K562 (cell line): ENCODE measurements at regions not wholly inside any gene's neighbourhood (a gene's known extent, or its start where the extent isn't known, plus 50 kb on each side); places are given as distances from the start of the nearest gene placed in this dataset.

ENCODE experiments used
- ATAC-seq: fragments of 200-7000 bp; cut with Tn5 transposase; 3 replicates; pipeline ENCODE4 v1.9.1; 2020; ENCODE audit warnings: moderate library complexity
- BruUV-seq: library from RNA; stranded (reverse); fragments of 400-500 nt; replicated peaks from 2 replicates; lab custom pipeline; 2021; lab: Mats Ljungman, UMichigan
- CTCF ChIA-PET: fragments of 300-600 bp; formaldehyde crosslinking; extraction: SDS; loops from one replicate; lab custom pipeline; 2021; ENCODE audit warnings: low intra/inter-chr PET ratio; lab: Yijun Ruan, JAX
- POLR2A ChIA-PET: fragments of 300-600, 350-650 bp; sonication (Branson Sonifier 250); formaldehyde crosslinking; extraction: SDS; loops from one replicate; lab custom pipeline; 2021; ENCODE audit warnings: antibody characterized with exemption, inconsistent platforms; lab: Yijun Ruan, JAX
- DNase-seq, 4 experiments: peaks; one replicate each; pipeline versions ENCODE4 v3.0.0 to v3.0.0-alpha.2; 2011 to 2018; ENCODE audit warnings: low spot score in 3 of 4, mixed read lengths in 3 of 4; ENCODE audit errors: extremely low read depth in 1 of 4
- FAIRE-seq: peaks from 2 replicates; lab custom pipeline; 2011; peaks lifted over from hg19 to GRCh38; lab: Jason Lieb, UNC
- H2AFZ ChIP-seq: 2 replicates; pipeline ENCODE4 v1.6.0; 2011; ENCODE audit warnings: low read depth, low read length, control low read depth, inconsistent platforms
- H3K27ac ChIP-seq: fragments of 200-600 bp; 3 replicates; pipeline ENCODE4 v1.8.0; 2011; ENCODE audit warnings: low read depth, mild to moderate bottlenecking, control low read depth, inconsistent platforms, low read length, moderate library complexity, mixed read lengths; ENCODE audit errors: extremely low read depth
- H3K27me3 ChIP-seq, 2 experiments: fragments of 300-600 bp in 1 of 2; 2 replicates in 1 of 2; 3 replicates in 1 of 2; pipeline versions ENCODE4 v1.6.0 to v1.8.0; 2011; ENCODE audit warnings: inconsistent platforms in 2 of 2, low read length in 2 of 2, mild to moderate bottlenecking in 1 of 2, mixed read lengths in 1 of 2, moderate library complexity in 1 of 2; ENCODE audit not compliant: control insufficient read depth in 2 of 2, insufficient read depth in 2 of 2
- H3K36me3 ChIP-seq: fragments of 300-600 bp; 3 replicates; pipeline ENCODE4 v1.8.0; 2011; ENCODE audit warnings: mild to moderate bottlenecking, low read length, inconsistent platforms; ENCODE audit not compliant: control insufficient read depth, insufficient read depth
- H3K4me1 ChIP-seq, 2 experiments: fragments of 200-600 bp in 1 of 2; replicated peaks in 1 of 2; 2 replicates in 1 of 2; 3 replicates in 1 of 2; pipeline versions ENCODE4 v1.5.1 to v1.8.0; 2011; ENCODE audit warnings: inconsistent platforms in 2 of 2, low read length in 2 of 2, mild to moderate bottlenecking in 1 of 2, mixed read lengths in 1 of 2, moderate library complexity in 1 of 2; ENCODE audit not compliant: control insufficient read depth in 2 of 2, insufficient read depth in 2 of 2
- H3K4me2 ChIP-seq: 2 replicates; pipeline ENCODE4 v1.6.1; 2011; ENCODE audit warnings: low read length, control low read depth, inconsistent platforms, mixed read lengths; ENCODE audit not compliant: insufficient read depth
- H3K4me3 ChIP-seq: fragments of 200-600 bp; sonication (generic), shearing (Covaris generic); 2 replicates; pipeline ENCODE4 v1.5.1; 2016; ENCODE audit warnings: control low read depth, inconsistent platforms
- H3K79me2 ChIP-seq: fragments of 200-600 bp; 3 replicates; pipeline ENCODE4 v1.8.0; 2011; ENCODE audit warnings: low read length, inconsistent platforms; ENCODE audit not compliant: control insufficient read depth, insufficient read depth
- H3K9ac ChIP-seq, 2 experiments: 2 replicates each; pipeline versions ENCODE4 v1.6.0 to v1.6.1; 2011; ENCODE audit warnings: low read depth in 2 of 2, low read length in 2 of 2, control low read depth in 1 of 2, inconsistent platforms in 1 of 2, mild to moderate bottlenecking in 1 of 2, mixed read lengths in 1 of 2; ENCODE audit not compliant: insufficient read depth in 1 of 2
- H3K9me1 ChIP-seq: one replicate; pipeline ENCODE4 v1.6.0; 2011; ENCODE audit warnings: inconsistent platforms, mild to moderate bottlenecking, low read length, moderate library complexity; ENCODE audit not compliant: control insufficient read depth, insufficient read depth
- H3K9me3 ChIP-seq: replicated peaks from 2 replicates; pipeline ENCODE4 v1.5.1; 2011; ENCODE audit warnings: low read depth, low read length, inconsistent platforms; ENCODE audit not compliant: control insufficient read depth, insufficient read depth
- H4K20me1 ChIP-seq: replicated peaks from 2 replicates; pipeline ENCODE4 v1.6.1; 2011; ENCODE audit warnings: low read length, inconsistent platforms, mixed read lengths; ENCODE audit not compliant: control insufficient read depth, insufficient read depth
- DACH1 ChIP-seq: fragments of 450-650 bp; IDR thresholded peaks from 2 replicates; pipeline ENCODE4 v1.6.1; 2018; ENCODE audit not compliant: partially characterized antibody
- E2F3 ChIP-seq: fragments of 250-450 bp; sonication (Bioruptor Pico); IDR thresholded peaks from 2 replicates; pipeline ENCODE4 v1.4.0; 2020; ENCODE audit warnings: mild to moderate bottlenecking
- FOXM1 ChIP-seq, 2 experiments: fragments of 450-650 bp in 1 of 2; sonication (generic) in 1 of 2; formaldehyde crosslinking in 1 of 2; IDR thresholded peaks; 2 replicates each; pipeline versions ENCODE4 v1.6.1 to v1.9.0; 2017 to 2022; ENCODE audit warnings: low read depth in 2 of 2, mild to moderate bottlenecking in 2 of 2, missing genetic modification reagents in 1 of 2, moderate library complexity in 1 of 2
- HDAC3 ChIP-seq: fragments of 450-650 bp; IDR thresholded peaks from 2 replicates; pipeline ENCODE4 v1.6.1; 2018; ENCODE audit warnings: borderline replicate concordance, mild to moderate bottlenecking, moderate library complexity; ENCODE audit not compliant: partially characterized antibody
- HLTF ChIP-seq: fragments of 450-650 bp; IDR thresholded peaks from 2 replicates; pipeline ENCODE4 v1.6.1; 2016
- KDM5B ChIP-seq: fragments of 200-600 bp; sonication (generic); IDR thresholded peaks from 2 replicates; pipeline ENCODE4 v1.6.1; 2012; ENCODE audit warnings: low read depth, mild to moderate bottlenecking, moderate library complexity, low read length, control low read depth, inconsistent platforms; ENCODE audit not compliant: insufficient replicate concordance
- MYC ChIP-seq, 2 experiments: fragments of 250-450 bp in 1 of 2; sonication (Bioruptor Pico) in 1 of 2; IDR thresholded peaks; 2 replicates each; pipeline versions ENCODE4 v1.5.1 to v1.6.1; 2012 to 2021; ENCODE audit warnings: low read depth in 2 of 2, borderline replicate concordance in 1 of 2, improper control_type of control experiment in 1 of 2, low read length in 1 of 2, mild to moderate bottlenecking in 1 of 2, moderate library complexity in 1 of 2
- PPARD ChIP-seq: fragments of 250-450 bp; sonication (Bioruptor Pico); IDR thresholded peaks from 2 replicates; pipeline ENCODE4 v1.8.0; 2022; ENCODE audit warnings: inconsistent platforms, mild to moderate bottlenecking, moderate library complexity
- SMC3 ChIP-seq: conservative IDR thresholded peaks from 2 replicates; pipeline ENCODE4 v1.6.1; 2011; ENCODE audit warnings: low read depth, low read length, improper control_type of control experiment; ENCODE audit not compliant: insufficient read depth
- ZNF253 ChIP-seq: fragments of 250-450 bp; sonication (Bioruptor Pico); conservative IDR thresholded peaks from 2 replicates; pipeline ENCODE4 v1.6.1; 2021; ENCODE audit warnings: mild to moderate bottlenecking
- ZNF444 ChIP-seq: fragments of 250-450 bp; sonication (Bioruptor Pico); IDR thresholded peaks from 2 replicates; pipeline ENCODE4 v1.4.0; 2020; ENCODE audit warnings: mild to moderate bottlenecking, moderate library complexity
- ZNF76 ChIP-seq: fragments of 250-450 bp; sonication (Bioruptor Pico); IDR thresholded peaks from 2 replicates; pipeline ENCODE4 v1.4.0; 2020; ENCODE audit warnings: mild to moderate bottlenecking, moderate library complexity, borderline replicate concordance
- WGBS: fragments of 100-300 bp; shearing (Covaris generic); methylation state at CpG from one replicate; pipeline ENCODE4 v1.1.6; 2016; ENCODE audit warnings: low coverage, mixed read lengths; ENCODE audit not compliant: insufficient coverage; ENCODE audit errors: missing lambda C conversion rate; 5-methylcytosine and 5-hydroxymethylcytosine counted together
- in situ Hi-C: fragments of 300-500 bp; cut with MboI; formaldehyde crosslinking; loops from 4 replicates; pipeline ENCODE4 v1.15.0; 2018; ENCODE audit warnings: inconsistent platforms, mixed read lengths
- intact Hi-C: fragments of 100-400 bp; cut with micrococcal nuclease; formaldehyde crosslinking; loops from 2 replicates; pipeline ENCODE4 v1.14.2; 2022
- TF ChIP-seq, protein P1 (sequence below): fragments of 250-450 bp; sonication (Bioruptor Pico); IDR thresholded peaks from 2 replicates; pipeline ENCODE4 v1.8.0; 2021; ENCODE audit warnings: mild to moderate bottlenecking, moderate library complexity

DNA sequence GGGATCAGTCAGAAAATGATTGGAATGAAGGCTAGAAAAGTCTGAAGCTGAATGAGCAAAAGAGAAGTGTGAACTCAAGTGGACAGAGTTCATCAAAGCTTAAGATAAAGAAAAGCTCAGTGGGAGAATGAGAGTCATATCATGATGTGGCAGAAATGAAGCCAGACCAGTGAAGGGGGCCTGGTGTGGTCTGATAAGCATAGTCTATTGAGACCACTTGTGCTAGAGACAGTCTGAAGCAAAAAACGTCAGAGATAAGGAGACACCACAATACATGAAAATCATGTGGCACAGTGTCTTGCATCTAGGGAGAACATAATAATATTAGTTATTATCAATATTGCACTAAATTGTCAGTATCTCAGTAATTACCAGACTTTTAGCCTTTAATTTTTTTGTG lies 601.5 kb downstream of the UTRN start (continued):
- TF ChIP-seq HDAC3 (peak; percentile 97), HLTF (peak; percentile 88), DACH1 (peak; percentile 76), MYC (IDR thresholded peaks at IDR 0.05; ENCODE audit: low read depth, low read length) (peak; percentile 76), MYC (CRISPR knock-in tag; IDR thresholded peaks at IDR 0.05; ENCODE audit: borderline replicate concordance, low read depth) (no peak)
- TF ChIP-seq, protein P1, sequence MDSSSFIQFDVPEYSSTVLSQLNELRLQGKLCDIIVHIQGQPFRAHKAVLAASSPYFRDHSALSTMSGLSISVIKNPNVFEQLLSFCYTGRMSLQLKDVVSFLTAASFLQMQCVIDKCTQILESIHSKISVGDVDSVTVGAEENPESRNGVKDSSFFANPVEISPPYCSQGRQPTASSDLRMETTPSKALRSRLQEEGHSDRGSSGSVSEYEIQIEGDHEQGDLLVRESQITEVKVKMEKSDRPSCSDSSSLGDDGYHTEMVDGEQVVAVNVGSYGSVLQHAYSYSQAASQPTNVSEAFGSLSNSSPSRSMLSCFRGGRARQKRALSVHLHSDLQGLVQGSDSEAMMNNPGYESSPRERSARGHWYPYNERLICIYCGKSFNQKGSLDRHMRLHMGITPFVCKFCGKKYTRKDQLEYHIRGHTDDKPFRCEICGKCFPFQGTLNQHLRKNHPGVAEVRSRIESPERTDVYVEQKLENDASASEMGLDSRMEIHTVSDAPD (CRISPR knock-in tag): no peak
- TF ChIP-seq, all 486 proteins: peak for 145

DNA sequence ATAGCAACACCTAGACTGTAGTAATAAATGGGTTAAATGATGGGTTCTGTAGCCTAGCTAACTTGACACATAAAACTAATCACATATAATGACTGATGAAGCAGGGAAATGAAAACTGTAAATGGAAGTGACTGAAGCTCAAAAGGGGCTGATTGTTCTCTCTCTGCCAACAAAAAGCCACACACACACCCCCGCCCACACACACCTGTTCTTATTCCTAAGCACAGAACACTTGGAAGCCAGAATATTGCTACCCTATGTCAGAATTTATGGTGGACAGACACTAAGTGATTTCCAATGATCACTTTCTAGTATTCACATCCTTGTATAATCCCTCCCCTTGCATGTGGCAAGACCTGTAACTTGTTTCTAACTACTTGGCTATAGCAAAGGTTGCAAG lies 603.5 kb downstream of the UTRN start:
- ChIA-PET POLR2A (no interaction called here), CTCF (no interaction called here)
- Histone ChIP-seq H3K36me3 (no peaks in the 10 kb centered on the region), H3K27me3 (no peaks in the 10 kb centered on the region; a peak in 1 of 5 replicates), H3K79me2 (no peaks in the 10 kb centered on the region), H3K9ac (no peak overlapping the region), H3K4me2 (no peak overlapping the region), H3K9me1 (no peaks in the 10 kb centered on the region), H4K20me1 (no peaks in the 10 kb centered on the region), H3K4me3 (no peak overlapping the region), H2AFZ (no peak overlapping the region), H3K9me3 (no peaks in the 10 kb centered on the region), H3K4me1 (peaks cover 5 to 14% of the 10 kb centered on the region in 2 experiments; a peak in 2 of 5 replicates), H3K27ac (no peak overlapping the region)
- WGBS: 27% methylated on average over 1 of the region's 1 CpG
- no peak for FAIRE-seq
- intact Hi-C loops: no loop called here
- no TSS peak for BruUV-seq
- no peak for TF ChIP-seq SMC3
- TF ChIP-seq PPARD (CRISPR knock-in tag): no peak
- no peak for TF ChIP-seq E2F3 (CRISPR knock-in tag)
- TF ChIP-seq KDM5B: no peak
- TF ChIP-seq ZNF253: no peak
- TF ChIP-seq ZNF444: no peak
- no peak for TF ChIP-seq FOXM1 (IDR thresholded peaks at IDR 0.05; ENCODE audit: low read depth)
- no peak for TF ChIP-seq FOXM1 (CRISPR knock-in tag; IDR thresholded peaks at IDR 0.05; ENCODE audit: low read depth)
- no peak for TF ChIP-seq ZNF76
- DNase-seq: no peak
- ATAC-seq: no peak
- in situ Hi-C loops: no loop called here
